HK-2 (cell line): ENCODE measurements at regions not wholly inside any gene's neighbourhood (a gene's known extent, or its start where the extent isn't known, plus 50 kb on each side); places are given as distances from the start of the nearest gene placed in this dataset.
"Not testable (repeated sequence)": the region's sequence is repeated elsewhere in the genome, so short reads cannot be mapped to it uniquely, and the experiment has no call there.

Source experiments
- DNase-seq: peaks from one replicate; pipeline ENCODE4 v3.0.0-alpha.2; 2018; ENCODE audit not compliant: unreplicated experiment

- DNase-seq = no peak
Observed at GRCh38 chr10:109070492-109070891, 852.8 kb downstream of the XPNPEP1 start.

GRCh38 chr10:109067031-109067430 lies 856.3 kb downstream of the XPNPEP1 start:
- DNase-seq = no peak

GRCh38 chr10:109065821-109066220 lies 857.5 kb downstream of the XPNPEP1 start:
- no peak for DNase-seq

GRCh38 chr10:109062371-109062770 lies 860.9 kb downstream of the XPNPEP1 start:
- peak; percentile 30 for DNase-seq

GRCh38 chr10:109055243-109055642 lies 868.1 kb downstream of the XPNPEP1 start:
- peak; percentile 7 for DNase-seq

- no peak for DNase-seq
Observed at GRCh38 chr10:109047856-109048255, 875.5 kb downstream of the XPNPEP1 start.

- not testable (repeated sequence) for DNase-seq
Observed at GRCh38 chr10:109046427-109046826, 876.9 kb downstream of the XPNPEP1 start.

GRCh38 chr10:109040622-109041021 lies 882.7 kb downstream of the XPNPEP1 start:
- no peak for DNase-seq

- no peak for DNase-seq
Observed at GRCh38 chr10:109037978-109038377, 885.3 kb downstream of the XPNPEP1 start.

- no peak for DNase-seq
Observed at GRCh38 chr10:109030581-109031210, 892.6 kb downstream of the XPNPEP1 start.

- no peak for DNase-seq
Observed at GRCh38 chr10:109029870-109030269, 893.4 kb downstream of the XPNPEP1 start.

- no peak for DNase-seq
Observed at GRCh38 chr10:109027534-109028185, 895.7 kb downstream of the XPNPEP1 start.

GRCh38 chr10:109025172-109025571 lies 898.1 kb downstream of the XPNPEP1 start:
- DNase-seq = no peak

- DNase-seq = no peak
Observed at GRCh38 chr10:109022417-109023049, 900.8 kb downstream of the XPNPEP1 start.

GRCh38 chr10:109019001-109019424 lies 904.3 kb downstream of the XPNPEP1 start:
- no peak for DNase-seq

- no peak for DNase-seq
Observed at GRCh38 chr10:109007514-109007913, 915.8 kb downstream of the XPNPEP1 start.

- no peak for DNase-seq
Observed at GRCh38 chr10:108990441-108990840, 932.9 kb downstream of the XPNPEP1 start.

GRCh38 chr10:108989976-108990375 lies 933.3 kb downstream of the XPNPEP1 start:
- DNase-seq = no peak

GRCh38 chr10:108982159-108982558 lies 941.2 kb downstream of the XPNPEP1 start:
- no peak for DNase-seq

GRCh38 chr10:108980869-108981268 lies 942.4 kb downstream of the XPNPEP1 start:
- no peak for DNase-seq

GRCh38 chr10:108975459-108976058 lies 947.8 kb downstream of the XPNPEP1 start:
- no peak for DNase-seq

- DNase-seq = peak; percentile 16
Observed at GRCh38 chr10:108970016-108970415, 953.3 kb downstream of the XPNPEP1 start.

- DNase-seq = no peak
Observed at GRCh38 chr10:108966411-108966810, 956.9 kb downstream of the XPNPEP1 start.
